ENCODE measurements at regions not wholly inside any gene's neighbourhood (a gene's known extent, or its start where the extent isn't known, plus 50 kb on each side); places are given as distances from the start of the nearest gene placed in this dataset.
A peak's percentile ranks its signal among the peaks of the same experiment; 100 is the strongest.

- DNase-seq: peak in 4 of 7 donors; percentile 19 to 28 (median 25)
- WGBS, 4 donors: 54 to 90% (median 81%) methylated on average over 1 of the region's 1 CpG
- intact Hi-C loops (cut with DNase I): no loop called here
These were observed 124.2 kb upstream of the ADPGK start for GRCh38 chr15:72907733-72908132.

GRCh38 chr15:72902919-72903260 is 119.3 kb upstream of the ADPGK start:
- Histone ChIP-seq H3K4me1 (replicated peaks in 1 of 2) (no peaks in the 10 kb centered on the region), H3K27ac (peak overlapping the region in 1 of 5 donors; percentile 52), H3K4me3 (no peak overlapping the region), H3K9me3 (replicated peaks in 1 of 3) (no peaks in the 10 kb centered on the region), H3K36me3 (replicated peaks in 1 of 2) (no peaks in the 10 kb centered on the region), H3K27me3 (no peaks in the 10 kb centered on the region)
- intact Hi-C loops (cut with DNase I): no loop called here
- WGBS, 4 donors: 54 to 74% (median 69%) methylated on average over 5 of the region's 5 CpGs
- no peak for DNase-seq
- TF ChIP-seq CTCF (IDR thresholded peaks at IDR 0.05): no peak
- TF ChIP-seq POLR2A (IDR thresholded peaks at IDR 0.05): no peak

More at GRCh38 chr15:72907733-72908132, 124.2 kb upstream of the ADPGK start:
- no peak for TF ChIP-seq POLR2A (IDR thresholded peaks at IDR 0.05)
- TF ChIP-seq CTCF (IDR thresholded peaks at IDR 0.05): no peak
- no peak overlapping the region for H3K27ac ChIP-seq
- H3K36me3 ChIP-seq (replicated peaks in 1 of 2): no peaks in the 10 kb centered on the region
- no peaks in the 10 kb centered on the region for H3K9me3 ChIP-seq (replicated peaks in 1 of 3)
- H3K27me3 ChIP-seq: no peaks in the 10 kb centered on the region
- H3K4me1 ChIP-seq (replicated peaks in 1 of 2): no peaks in the 10 kb centered on the region
- no peak overlapping the region for H3K4me3 ChIP-seq

GRCh38 chr15:72902245-72902918 is 118.8 kb upstream of the ADPGK start:
- H3K27ac ChIP-seq: peak overlapping the region in 1 of 5 donors; percentile 52
- TF ChIP-seq POLR2A (IDR thresholded peaks at IDR 0.05) (no peak), CTCF (IDR thresholded peaks at IDR 0.05) (no peak)
- H3K27me3 ChIP-seq: no peaks in the 10 kb centered on the region
- no peak overlapping the region for H3K4me3 ChIP-seq
- no peaks in the 10 kb centered on the region for H3K4me1 ChIP-seq (replicated peaks in 1 of 2)
- H3K9me3 ChIP-seq (replicated peaks in 1 of 3): no peaks in the 10 kb centered on the region
- peak in 5 of 7 donors; percentile 23 to 67 (median 44) for DNase-seq
- 19 to 26% (median 22%) methylated on average over 5 to 15 of the region's 15 CpGs for WGBS, 4 donors
- H3K36me3 ChIP-seq (replicated peaks in 1 of 2): no peaks in the 10 kb centered on the region
- intact Hi-C loops (cut with DNase I): no loop called here

GRCh38 chr15:72892986-72893385 is 109.4 kb upstream of the ADPGK start:
- no peaks in the 10 kb centered on the region for H3K9me3 ChIP-seq (replicated peaks in 1 of 3)
- H3K36me3 ChIP-seq (replicated peaks in 1 of 2): no peaks in the 10 kb centered on the region
- H3K27me3 ChIP-seq: no peaks in the 10 kb centered on the region
- no peak for DNase-seq
- WGBS, 4 donors: 84 to 89% (median 86%) methylated on average over 2 of the region's 2 CpGs
- no peak overlapping the region for H3K4me3 ChIP-seq
- TF ChIP-seq POLR2A (IDR thresholded peaks at IDR 0.05) (no peak), CTCF (IDR thresholded peaks at IDR 0.05) (no peak)
- no peaks in the 10 kb centered on the region for H3K4me1 ChIP-seq (replicated peaks in 1 of 2)
- intact Hi-C loops (cut with DNase I): no loop called here
- H3K27ac ChIP-seq: no peak overlapping the region
